Spleen (tissue), 11 donors: ENCODE measurements at regions not wholly inside any gene's neighbourhood (a gene's known extent, or its start where the extent isn't known, plus 50 kb on each side); places are given as distances from the start of the nearest gene placed in this dataset.

Source experiments
- DNase-seq: peaks from one replicate; pipeline ENCODE4 v3.0.0-alpha.2; 2020
- H3K27ac ChIP-seq, 8 donors: fragments of 200-600 bp; sonication (generic) in 7 of 8; 1 replicate in 4 of 8; 2 replicates in 4 of 8; pipeline versions ENCODE4 v1.5.0 to v1.8.0; 2016 to 2021; ENCODE audit warnings: inconsistent platforms in 4 of 8, mild to moderate bottlenecking in 4 of 8, moderate library complexity in 1 of 8
- H3K27me3 ChIP-seq, 7 donors: fragments of 200-600 bp; sonication (generic) in 6 of 7; replicated peaks in 1 of 7; 1 replicate in 4 of 7; 2 replicates in 3 of 7; pipeline versions ENCODE4 v1.5.0 to v1.8.0; 2016 to 2021; ENCODE audit warnings: inconsistent platforms in 3 of 7, mild to moderate bottlenecking in 1 of 7
- H3K36me3 ChIP-seq, 6 donors: fragments of 200-600 bp; sonication (generic) in 5 of 6; 1 replicate in 4 of 6; 2 replicates in 2 of 6; pipeline versions ENCODE4 v1.5.0 to v1.8.0; 2016 to 2021; ENCODE audit warnings: inconsistent platforms in 2 of 6
- H3K4me1 ChIP-seq, 6 donors: fragments of 200-600 bp; sonication (generic) in 5 of 6; 1 replicate in 3 of 6; 2 replicates in 3 of 6; pipeline versions ENCODE4 v1.5.0 to v1.8.0; 2016 to 2021; ENCODE audit warnings: inconsistent platforms in 3 of 6
- H3K4me3 ChIP-seq, 8 donors: fragments of 200-600 bp; sonication (generic) in 7 of 8; 1 replicate in 4 of 8; 2 replicates in 4 of 8; pipeline versions ENCODE4 v1.5.0 to v1.8.0; 2016 to 2021; ENCODE audit warnings: inconsistent platforms in 4 of 8, mild to moderate bottlenecking in 4 of 8, moderate library complexity in 2 of 8
- H3K9me3 ChIP-seq, 8 donors: fragments of 200-600 bp; sonication (generic) in 7 of 8; 1 replicate in 4 of 8; 2 replicates in 4 of 8; pipeline versions ENCODE4 v1.5.0 to v1.8.0; 2016 to 2021; ENCODE audit warnings: inconsistent platforms in 4 of 8
- POLR2A ChIP-seq, 3 donors: fragments of 450-650 bp; IDR thresholded peaks; one replicate each; pipeline ENCODE4 v1.5.1; 2017; ENCODE audit warnings: antibody characterized with exemption in 3 of 3, mild to moderate bottlenecking in 1 of 3
- POLR2AphosphoS5 ChIP-seq, 3 donors: sonication (generic); formaldehyde crosslinking; IDR thresholded peaks; one replicate each; pipeline ENCODE4 v1.5.1; 2017; ENCODE audit warnings: antibody characterized with exemption in 3 of 3
- WGBS, 5 donors: extraction: QIAGEN DNeasy Blood & Tissue Kit in 3 of 5; methylation state at CpG; one replicate each; pipeline versions ENCODE4 v1.1.5 to v1.1.7; 2013 to 2018; 5-methylcytosine and 5-hydroxymethylcytosine counted together
- intact Hi-C: fragments of 100-400 bp; cut with DNase I; formaldehyde crosslinking; loops from one replicate; pipeline ENCODE4 v1.15.0; 2023; ENCODE audit warnings: low total_unique reads
- TF ChIP-seq, protein P1 (sequence below), 11 experiments: fragments of 200-600 bp in 7 of 11; fragments of 450-650 bp in 4 of 11; sonication (generic) in 4 of 11; IDR thresholded peaks in 8 of 11; conservative IDR thresholded peaks in 3 of 11; 1 replicate in 7 of 11; 2 replicates in 4 of 11; pipeline versions ENCODE4 v1.4.0 to v1.8.0; 2016 to 2021; ENCODE audit warnings: antibody characterized with exemption in 11 of 11, inconsistent platforms in 4 of 11, mild to moderate bottlenecking in 1 of 11
- donor health status: healthy with polysubstance abuse.
- donor health status: DM: no; HTN: no; CAD: no; lungs with moderate emphysema.
- donor health status: DM: no; HTN: no; CAD: no.
- donor health status: Bipolar disorder and iron deficiency.
- donor health status: healthy.
- donor health status: DM: no; HTN: no; CAD: no.
- donor health status: DM: yes; HTN: yes; CAD: no.

- Histone ChIP-seq H3K9me3 (no peaks in the 10 kb centered on the region), H3K4me1 (peaks cover 0 to 30% (median 11%) of the 10 kb centered on the region in 6 donors), H3K27me3 (no peaks in the 10 kb centered on the region), H3K36me3 (no peaks in the 10 kb centered on the region), H3K27ac (peak overlapping the region in 7 of 8 donors; percentile 3 to 63 (median 43)), H3K4me3 (no peak overlapping the region)
- no peak for DNase-seq
- WGBS, 5 donors, result 78 to 88% (median 86%) methylated on average over 16 of the region's 16 CpGs
- TF ChIP-seq POLR2A (IDR thresholded peaks at IDR 0.05), result no peak
- no peak for TF ChIP-seq POLR2AphosphoS5 (IDR thresholded peaks at IDR 0.05)
- TF ChIP-seq, protein P1, sequence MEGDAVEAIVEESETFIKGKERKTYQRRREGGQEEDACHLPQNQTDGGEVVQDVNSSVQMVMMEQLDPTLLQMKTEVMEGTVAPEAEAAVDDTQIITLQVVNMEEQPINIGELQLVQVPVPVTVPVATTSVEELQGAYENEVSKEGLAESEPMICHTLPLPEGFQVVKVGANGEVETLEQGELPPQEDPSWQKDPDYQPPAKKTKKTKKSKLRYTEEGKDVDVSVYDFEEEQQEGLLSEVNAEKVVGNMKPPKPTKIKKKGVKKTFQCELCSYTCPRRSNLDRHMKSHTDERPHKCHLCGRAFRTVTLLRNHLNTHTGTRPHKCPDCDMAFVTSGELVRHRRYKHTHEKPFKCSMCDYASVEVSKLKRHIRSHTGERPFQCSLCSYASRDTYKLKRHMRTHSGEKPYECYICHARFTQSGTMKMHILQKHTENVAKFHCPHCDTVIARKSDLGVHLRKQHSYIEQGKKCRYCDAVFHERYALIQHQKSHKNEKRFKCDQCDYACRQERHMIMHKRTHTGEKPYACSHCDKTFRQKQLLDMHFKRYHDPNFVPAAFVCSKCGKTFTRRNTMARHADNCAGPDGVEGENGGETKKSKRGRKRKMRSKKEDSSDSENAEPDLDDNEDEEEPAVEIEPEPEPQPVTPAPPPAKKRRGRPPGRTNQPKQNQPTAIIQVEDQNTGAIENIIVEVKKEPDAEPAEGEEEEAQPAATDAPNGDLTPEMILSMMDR (IDR thresholded peaks at IDR 0.05 in 8 of 11, conservative IDR thresholded peaks at IDR 0.05 in 3 of 11), result no peak
- intact Hi-C loops, result no loop called here
Measured at GRCh38 chr1:68294367-68295066, 62.2 kb upstream of the WLS start.

- intact Hi-C loops, result no loop called here
- Histone ChIP-seq H3K9me3 (no peaks in the 10 kb centered on the region), H3K4me1 (peaks cover 0 to 30% (median 11%) of the 10 kb centered on the region in 6 donors), H3K27me3 (no peaks in the 10 kb centered on the region), H3K36me3 (no peaks in the 10 kb centered on the region), H3K4me3 (peak overlapping the region in 1 of 8 donors; percentile 18), H3K27ac (peak overlapping the region in 7 of 8 donors; percentile 3 to 63 (median 43))
- no peak for DNase-seq
- whole genome bisulfite sequencing, 5 donors, result 47 to 63% (median 49%) methylated on average over 16 to 19 of the region's 19 CpGs
- TF ChIP-seq, protein P1 (IDR thresholded peaks at IDR 0.05 in 8 of 11, conservative IDR thresholded peaks at IDR 0.05 in 3 of 11), result no peak
- no peak for TF ChIP-seq POLR2A (IDR thresholded peaks at IDR 0.05)
- no peak for TF ChIP-seq POLR2AphosphoS5 (IDR thresholded peaks at IDR 0.05)
Measured at GRCh38 chr1:68293609-68294366, 61.5 kb upstream of the WLS start.

DNA sequence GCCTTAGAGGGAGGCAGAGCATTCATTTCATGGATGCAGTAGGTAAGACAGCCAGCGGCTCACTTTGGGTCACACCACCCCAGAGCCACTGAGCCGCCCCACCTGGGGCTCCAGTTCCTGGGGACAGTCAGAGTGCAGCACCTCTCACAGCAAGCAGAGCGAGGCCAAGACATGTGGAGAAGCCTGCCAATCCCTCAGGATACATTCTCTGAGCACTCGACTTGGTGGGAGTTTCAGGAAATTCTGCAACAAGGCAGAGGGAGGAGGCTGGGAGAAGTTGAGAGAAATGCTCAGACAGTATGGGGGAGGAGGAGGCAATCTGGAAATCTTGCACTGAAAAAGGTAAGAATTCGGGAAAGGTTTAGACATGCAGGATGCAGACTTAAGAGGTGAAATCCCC lies 60.8 kb upstream of the WLS start:
- intact Hi-C loops, result no loop called here
- peak overlapping the region in 4 of 8 donors; percentile 43 to 63 (median 55) for H3K27ac ChIP-seq
- 46 to 58% (median 56%) methylated on average over 5 of the region's 5 CpGs for WGBS, 5 donors
- no peak overlapping the region for H3K4me3 ChIP-seq
- no peaks in the 10 kb centered on the region for H3K27me3 ChIP-seq
- no peaks in the 10 kb centered on the region for H3K36me3 ChIP-seq
- DNase-seq, result no peak
- peaks cover 0 to 30% (median 11%) of the 10 kb centered on the region in 6 donors for H3K4me1 ChIP-seq
- H3K9me3 ChIP-seq, result no peaks in the 10 kb centered on the region
- TF ChIP-seq POLR2A (IDR thresholded peaks at IDR 0.05) (no peak), POLR2AphosphoS5 (IDR thresholded peaks at IDR 0.05) (no peak)
- TF ChIP-seq, protein P1 (IDR thresholded peaks at IDR 0.05 in 8 of 11, conservative IDR thresholded peaks at IDR 0.05 in 3 of 11), result no peak
